ENCODE measurements at regions not wholly inside any gene's neighbourhood (a gene's known extent, or its start where the extent isn't known, plus 50 kb on each side); places are given as distances from the start of the nearest gene placed in this dataset.
"Not testable (repeated sequence)": the region's sequence is repeated elsewhere in the genome, so short reads cannot be mapped to it uniquely, and the experiment has no call there.

- Histone ChIP-seq H3K79me2 (ENCODE audit: insufficient read depth, low read depth) (no peaks in the 10 kb centered on the region), H3K36me3 (ENCODE audit: insufficient read depth) (no peaks in the 10 kb centered on the region), H3K4me2 (no peak overlapping the region), H3K4me1 (ENCODE audit: low read depth, poor library complexity, severe bottlenecking) (peaks cover 14% of the 10 kb centered on the region), H4K20me1 (ENCODE audit: insufficient read depth) (no peaks in the 10 kb centered on the region), H3K27ac (no peak overlapping the region), H3K4me3 (IDR thresholded peaks at IDR 0.05; ENCODE audit: insufficient read depth, low read depth, low read length) (no peak overlapping the region), H3K9ac (no peak overlapping the region), H2AFZ (ENCODE audit: low read depth) (no peak overlapping the region), H3K27me3 (ENCODE audit: insufficient read depth, low read depth) (no peaks in the 10 kb centered on the region)
- no peak for TF ChIP-seq CTCF (conservative IDR thresholded peaks at IDR 0.05; ENCODE audit: low read depth, low read length)
These were observed 278.8 kb upstream of the CELF4 start for GRCh38 chr18:37844209-37844970.

- Histone ChIP-seq H3K4me1 (ENCODE audit: low read depth, poor library complexity, severe bottlenecking) (peaks cover 18% of the 10 kb centered on the region), H3K36me3 (ENCODE audit: insufficient read depth) (no peaks in the 10 kb centered on the region), H3K4me3 (IDR thresholded peaks at IDR 0.05; ENCODE audit: insufficient read depth, low read depth, low read length) (no peak overlapping the region), H4K20me1 (ENCODE audit: insufficient read depth) (no peaks in the 10 kb centered on the region), H3K27me3 (ENCODE audit: insufficient read depth, low read depth) (no peaks in the 10 kb centered on the region), H3K27ac (no peak overlapping the region), H2AFZ (ENCODE audit: low read depth) (no peak overlapping the region), H3K79me2 (ENCODE audit: insufficient read depth, low read depth) (no peaks in the 10 kb centered on the region), H3K9ac (no peak overlapping the region), H3K4me2 (no peak overlapping the region)
- no peak for TF ChIP-seq CTCF (conservative IDR thresholded peaks at IDR 0.05; ENCODE audit: low read depth, low read length)
These were observed 272.5 kb upstream of the CELF4 start for GRCh38 chr18:37838083-37838482.

GRCh38 chr18:37836071-37836970 is 270.7 kb upstream of the CELF4 start:
- Histone ChIP-seq H3K4me1 (ENCODE audit: low read depth, poor library complexity, severe bottlenecking) (peaks cover 18% of the 10 kb centered on the region), H2AFZ (ENCODE audit: low read depth) (no peak overlapping the region), H4K20me1 (ENCODE audit: insufficient read depth) (no peaks in the 10 kb centered on the region), H3K4me3 (IDR thresholded peaks at IDR 0.05; ENCODE audit: insufficient read depth, low read depth, low read length) (no peak overlapping the region), H3K27me3 (ENCODE audit: insufficient read depth, low read depth) (no peaks in the 10 kb centered on the region), H3K27ac (no peak overlapping the region), H3K79me2 (ENCODE audit: insufficient read depth, low read depth) (no peaks in the 10 kb centered on the region), H3K4me2 (no peak overlapping the region), H3K9ac (no peak overlapping the region), H3K36me3 (ENCODE audit: insufficient read depth) (no peaks in the 10 kb centered on the region)
- no peak for TF ChIP-seq CTCF (conservative IDR thresholded peaks at IDR 0.05; ENCODE audit: low read depth, low read length)

GRCh38 chr18:37832010-37832695 is 266.6 kb upstream of the CELF4 start:
- H4K20me1 ChIP-seq (ENCODE audit: insufficient read depth); H3K4me1 ChIP-seq (ENCODE audit: low read depth, poor library complexity, severe bottlenecking); H3K27ac ChIP-seq; H3K9ac ChIP-seq; H3K4me2 ChIP-seq; H3K79me2 ChIP-seq (ENCODE audit: insufficient read depth, low read depth); H3K4me3 ChIP-seq (IDR thresholded peaks at IDR 0.05; ENCODE audit: insufficient read depth, low read depth, low read length); H2AFZ ChIP-seq (ENCODE audit: low read depth); H3K27me3 ChIP-seq (ENCODE audit: insufficient read depth, low read depth); H3K36me3 ChIP-seq (ENCODE audit: insufficient read depth): not testable (repeated sequence)
